ENCODE measurements at regions not wholly inside any gene's neighbourhood (a gene's known extent, or its start where the extent isn't known, plus 50 kb on each side); places are given as distances from the start of the nearest gene placed in this dataset.

DNA sequence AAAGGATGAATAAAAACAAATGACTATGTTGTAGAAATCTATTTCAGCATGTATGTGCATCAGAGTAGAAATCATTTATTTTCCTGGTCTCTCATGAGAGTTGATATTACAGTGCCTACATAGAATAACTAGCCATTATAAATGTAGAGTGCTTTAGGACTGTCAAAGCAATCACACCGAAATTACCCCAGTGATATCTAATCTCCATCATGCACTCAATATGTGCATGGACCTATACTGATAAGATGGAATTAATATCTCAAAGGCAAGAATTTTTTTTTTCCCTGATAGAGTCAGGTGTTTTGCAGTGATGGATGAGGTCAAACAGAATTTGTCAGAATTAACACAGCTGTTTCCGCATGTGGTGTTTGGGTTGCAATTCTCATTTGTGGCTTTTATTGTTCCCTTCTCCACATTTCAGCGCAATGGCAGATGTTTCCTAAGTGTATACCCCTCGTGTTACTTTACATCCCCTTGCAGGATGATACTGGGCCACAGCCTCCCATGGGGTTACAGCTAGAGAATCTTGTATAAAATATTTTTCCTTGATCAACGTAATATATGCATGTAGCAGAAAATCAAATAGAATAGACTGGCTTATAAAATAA is 298.8 kb downstream of the RASEF start:
- TF ChIP-seq, protein P1, sequence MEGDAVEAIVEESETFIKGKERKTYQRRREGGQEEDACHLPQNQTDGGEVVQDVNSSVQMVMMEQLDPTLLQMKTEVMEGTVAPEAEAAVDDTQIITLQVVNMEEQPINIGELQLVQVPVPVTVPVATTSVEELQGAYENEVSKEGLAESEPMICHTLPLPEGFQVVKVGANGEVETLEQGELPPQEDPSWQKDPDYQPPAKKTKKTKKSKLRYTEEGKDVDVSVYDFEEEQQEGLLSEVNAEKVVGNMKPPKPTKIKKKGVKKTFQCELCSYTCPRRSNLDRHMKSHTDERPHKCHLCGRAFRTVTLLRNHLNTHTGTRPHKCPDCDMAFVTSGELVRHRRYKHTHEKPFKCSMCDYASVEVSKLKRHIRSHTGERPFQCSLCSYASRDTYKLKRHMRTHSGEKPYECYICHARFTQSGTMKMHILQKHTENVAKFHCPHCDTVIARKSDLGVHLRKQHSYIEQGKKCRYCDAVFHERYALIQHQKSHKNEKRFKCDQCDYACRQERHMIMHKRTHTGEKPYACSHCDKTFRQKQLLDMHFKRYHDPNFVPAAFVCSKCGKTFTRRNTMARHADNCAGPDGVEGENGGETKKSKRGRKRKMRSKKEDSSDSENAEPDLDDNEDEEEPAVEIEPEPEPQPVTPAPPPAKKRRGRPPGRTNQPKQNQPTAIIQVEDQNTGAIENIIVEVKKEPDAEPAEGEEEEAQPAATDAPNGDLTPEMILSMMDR (IDR thresholded peaks at IDR 0.05), result no peak
- TF ChIP-seq POLR2AphosphoS5 (IDR thresholded peaks at IDR 0.05) (no peak), POLR2A (IDR thresholded peaks at IDR 0.05) (no peak)

Measured in breast epithelium (tissue), 3 donors.